Left renal cortex interstitium (tissue), 4 donors: ENCODE measurements at regions not wholly inside any gene's neighbourhood (a gene's known extent, or its start where the extent isn't known, plus 50 kb on each side); places are given as distances from the start of the nearest gene placed in this dataset.
"Not testable (repeated sequence)": the region's sequence is repeated elsewhere in the genome, so short reads cannot be mapped to it uniquely, and the experiment has no call there.

ENCODE experiments used
- DNase-seq, 4 donors: peaks; one replicate each; pipeline ENCODE4 v3.0.0-alpha.2; 2013; ENCODE audit warnings: low read depth in 4 of 4, low spot score in 2 of 4, missing footprints in 1 of 4

DNA sequence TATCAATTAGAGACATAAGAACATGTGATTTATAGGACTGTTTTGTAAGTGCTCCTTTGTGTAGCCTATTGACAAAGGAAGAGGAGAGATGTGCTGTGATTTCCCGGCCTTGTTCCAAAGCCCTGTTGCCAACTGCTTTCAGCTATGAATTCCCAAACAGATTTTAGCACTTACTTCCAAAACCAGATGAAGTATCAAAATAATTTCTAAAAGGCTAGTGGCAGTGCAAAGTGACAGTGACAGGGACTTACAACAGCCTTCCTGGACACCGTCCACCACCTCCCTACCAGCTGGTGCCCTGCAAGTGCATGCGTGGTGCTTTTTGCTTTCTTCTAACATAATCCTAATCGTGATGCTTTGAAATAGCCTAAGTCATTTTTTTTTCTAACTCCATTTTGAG, 254.1 kb upstream of the ACTBL2 start:
- DNase-seq, result no peak

DNA sequence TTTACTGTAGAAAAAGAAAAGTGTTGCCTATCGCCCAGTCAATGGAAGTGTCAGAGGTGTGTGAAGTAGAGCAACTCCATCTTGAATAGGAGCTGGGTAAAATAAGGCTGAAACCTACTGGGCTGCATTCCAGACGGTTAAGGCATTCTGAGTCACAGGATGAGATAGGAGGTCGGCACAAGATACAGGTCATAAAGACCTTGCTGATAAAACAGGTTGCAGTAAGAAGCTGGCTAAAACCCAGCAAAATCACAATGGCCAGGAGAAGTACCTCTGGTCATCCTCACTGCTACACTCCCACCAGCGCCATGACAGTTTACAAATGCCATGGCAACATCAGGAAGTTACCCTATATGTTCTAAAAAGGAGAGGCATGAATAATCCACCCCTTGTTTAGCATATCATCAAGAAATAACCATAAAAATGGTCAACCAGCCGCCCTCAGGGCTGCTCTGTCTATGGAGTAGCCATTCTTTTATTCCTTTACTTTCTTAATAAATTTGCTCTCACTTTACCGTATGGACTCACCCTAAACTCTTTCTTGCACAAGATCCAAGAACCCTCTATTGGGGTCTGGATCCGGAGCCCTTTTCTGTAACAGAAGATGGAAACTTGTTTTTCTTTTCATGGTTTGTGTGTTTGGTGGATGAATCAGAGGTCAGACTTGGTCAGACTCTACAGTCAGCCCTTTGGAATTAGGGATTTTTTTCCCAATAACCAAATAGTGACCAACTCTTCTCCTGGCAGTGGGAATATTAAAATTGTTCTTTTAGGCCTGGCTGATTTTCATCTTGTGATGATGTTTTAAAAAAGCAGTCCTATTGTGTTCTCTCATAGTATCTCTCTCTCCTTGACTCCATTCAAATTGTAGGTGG, 252.9 kb upstream of the ACTBL2 start:
- not testable (repeated sequence) for DNase-seq

DNA sequence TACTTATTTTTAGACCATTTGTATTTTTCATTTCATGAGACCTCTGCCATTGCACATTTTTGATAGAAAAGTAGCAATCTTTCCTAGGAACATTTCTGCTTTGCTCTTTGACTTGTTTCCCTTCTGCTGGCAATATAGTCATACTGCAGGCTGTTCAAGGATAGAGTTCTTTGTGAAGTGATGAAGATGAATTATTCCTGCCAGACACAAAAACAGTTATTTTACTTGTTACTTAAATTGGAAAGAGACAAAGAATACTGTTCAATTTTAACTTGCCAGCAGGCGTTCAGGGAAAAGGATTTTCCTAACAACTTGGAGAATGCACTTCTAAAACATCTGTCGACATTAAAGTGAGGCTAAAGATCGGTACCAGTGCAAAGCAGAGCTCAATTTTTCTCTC, 251.7 kb upstream of the ACTBL2 start:
- DNase-seq, result no peak

DNA sequence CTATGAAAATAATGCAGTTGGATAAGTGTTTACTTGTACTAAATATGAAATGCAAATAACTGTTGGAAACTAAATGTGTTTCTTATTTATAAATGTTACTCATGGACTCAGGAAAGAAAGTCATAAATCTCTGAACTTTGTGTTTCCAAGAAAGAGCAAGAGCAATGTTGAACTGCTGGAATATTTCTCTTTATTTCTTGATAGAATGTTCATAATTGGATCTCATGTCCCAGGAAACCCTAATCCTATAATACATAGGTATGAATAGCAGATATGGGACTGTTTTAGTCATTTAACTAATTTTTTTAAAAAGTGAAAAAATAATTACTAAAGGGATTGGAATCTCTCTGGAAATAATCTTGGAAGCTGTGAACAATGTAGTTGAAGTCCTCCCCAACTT, 245.0 kb upstream of the ACTBL2 start:
- DNase-seq, result no peak

DNA sequence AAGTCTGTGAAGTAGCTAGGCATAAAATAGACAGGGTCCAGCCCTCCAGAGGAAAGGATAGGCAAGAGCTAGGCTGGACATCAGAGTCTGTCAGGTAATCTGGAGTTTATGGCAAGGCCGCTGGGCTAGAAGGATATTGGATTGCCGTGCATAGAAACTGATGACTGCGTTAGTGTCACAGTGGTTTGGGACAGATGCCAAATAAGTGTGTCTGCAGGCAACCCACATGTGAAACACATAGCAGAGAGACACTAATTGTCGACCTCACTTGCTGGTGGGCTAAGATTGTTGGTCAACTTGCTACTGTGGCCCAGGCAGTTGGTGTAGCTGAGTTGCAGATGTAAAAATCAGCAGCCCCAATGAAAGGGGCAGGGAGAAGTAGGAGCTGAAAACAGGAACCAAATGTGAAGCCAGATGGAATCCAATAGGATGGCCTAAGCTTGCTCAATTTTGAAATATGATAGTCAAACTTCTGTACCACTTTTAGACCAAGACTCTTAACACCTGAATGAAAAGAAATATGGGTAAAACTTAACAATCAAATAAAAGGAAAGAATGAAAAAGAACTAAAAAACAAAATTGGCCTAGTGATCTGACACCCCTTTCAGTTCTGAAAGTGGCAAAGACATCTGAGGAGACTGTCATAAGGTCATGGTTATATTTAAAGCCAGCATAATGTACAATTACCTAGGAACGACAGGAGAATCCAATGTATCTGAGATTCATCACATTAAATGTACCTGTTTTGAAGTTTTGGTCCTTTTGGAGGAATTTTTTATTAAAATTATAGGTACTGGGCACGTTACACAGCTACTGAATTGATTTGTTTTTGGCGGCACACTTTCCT, 243.3 kb upstream of the ACTBL2 start:
- DNase-seq, result no peak

DNA sequence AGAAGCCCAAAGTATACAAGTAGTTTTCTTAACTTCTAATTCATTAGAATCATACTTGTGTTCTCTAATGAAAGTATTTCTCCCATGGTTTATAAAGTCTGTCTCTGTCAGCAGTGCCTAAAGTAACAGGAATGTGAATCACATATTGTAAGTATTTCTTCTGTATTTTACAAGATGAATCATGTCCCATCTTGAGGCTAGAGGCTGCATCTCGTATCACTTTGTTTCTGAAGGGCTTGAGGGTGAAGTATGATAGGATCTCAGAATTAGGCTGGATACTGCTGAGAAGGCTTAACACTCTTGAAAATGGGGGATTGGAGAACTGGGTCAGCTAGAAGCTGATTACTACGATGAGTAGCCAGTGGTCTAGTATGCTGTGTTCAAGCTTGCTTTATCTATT, 242.2 kb upstream of the ACTBL2 start:
- no peak for DNase-seq

DNA sequence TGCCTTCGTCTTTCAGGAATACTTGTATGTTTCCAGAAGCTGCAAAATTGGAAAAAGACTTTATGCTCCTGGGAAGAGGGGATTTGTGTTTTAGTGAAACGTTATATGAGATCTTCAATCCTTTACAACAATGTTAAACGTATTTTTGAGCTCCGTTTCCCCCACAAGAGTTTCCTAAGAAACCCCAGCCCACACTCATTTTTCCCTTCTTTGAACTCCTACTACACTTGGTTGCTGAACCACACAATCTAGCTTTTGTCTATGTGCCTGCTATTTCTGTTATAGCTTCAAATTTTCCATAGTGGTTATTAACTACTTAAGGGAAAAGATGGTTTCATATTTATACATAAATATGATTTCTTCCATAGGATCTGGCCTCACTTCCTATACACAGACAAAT, 238.6 kb upstream of the ACTBL2 start:
- no peak for DNase-seq

DNA sequence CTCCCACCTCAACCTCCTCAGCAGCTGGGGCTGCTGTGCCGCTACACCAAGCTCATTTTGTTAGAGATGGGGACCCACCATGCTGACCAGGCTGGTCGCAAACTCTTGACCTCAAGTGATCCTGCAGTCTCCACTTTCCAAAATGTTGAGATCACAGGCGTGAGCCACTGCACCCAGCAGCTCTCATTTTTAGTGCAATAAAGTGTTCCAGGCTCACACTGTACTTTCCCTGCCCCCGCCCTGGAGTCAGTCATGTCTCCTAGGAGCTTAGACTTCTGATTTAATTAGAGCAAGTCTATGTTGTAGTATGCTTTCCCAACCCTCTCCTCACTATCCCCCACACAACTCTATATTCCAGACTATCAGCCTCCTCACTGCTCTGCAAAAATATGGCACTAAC, 238.0 kb upstream of the ACTBL2 start:
- DNase-seq, result no peak

DNA sequence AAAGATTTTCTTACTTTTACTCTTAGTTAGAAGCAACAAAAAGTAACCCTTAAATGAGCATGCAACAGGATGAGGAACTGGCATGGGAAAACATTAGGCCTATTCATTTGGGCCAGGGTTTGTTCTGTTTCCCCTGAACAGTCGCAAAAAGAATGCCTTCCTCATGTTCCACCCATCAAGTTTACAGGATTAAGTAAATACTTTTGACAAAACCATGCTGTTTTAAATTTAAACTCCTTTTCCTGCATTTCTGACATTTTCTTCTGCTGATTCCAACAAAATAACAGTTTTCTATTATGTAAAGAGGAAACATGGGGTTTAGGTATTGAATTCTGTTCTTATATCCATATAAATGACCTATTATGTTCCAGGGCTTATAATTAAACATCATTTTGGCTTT, 236.6 kb upstream of the ACTBL2 start:
- DNase-seq, result no peak

DNA sequence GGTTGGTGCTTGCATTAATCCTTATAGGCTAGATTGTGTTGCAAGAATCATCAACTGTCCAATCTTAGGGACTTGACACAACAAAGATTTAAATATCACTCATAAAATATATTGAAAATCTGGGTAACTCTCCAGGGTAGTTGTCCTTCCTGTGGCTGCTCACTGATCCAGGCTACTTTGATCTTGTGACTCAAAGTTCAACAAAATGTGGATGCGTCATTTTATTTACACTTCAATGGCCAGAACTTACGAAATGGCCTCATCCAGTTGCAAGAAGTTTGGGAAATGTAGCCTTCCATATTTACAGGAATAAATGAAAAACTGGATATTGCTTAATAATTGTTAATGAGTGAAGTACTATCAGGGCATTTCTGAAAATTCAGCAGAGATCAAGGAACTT, 235.5 kb upstream of the ACTBL2 start:
- no peak for DNase-seq

DNA sequence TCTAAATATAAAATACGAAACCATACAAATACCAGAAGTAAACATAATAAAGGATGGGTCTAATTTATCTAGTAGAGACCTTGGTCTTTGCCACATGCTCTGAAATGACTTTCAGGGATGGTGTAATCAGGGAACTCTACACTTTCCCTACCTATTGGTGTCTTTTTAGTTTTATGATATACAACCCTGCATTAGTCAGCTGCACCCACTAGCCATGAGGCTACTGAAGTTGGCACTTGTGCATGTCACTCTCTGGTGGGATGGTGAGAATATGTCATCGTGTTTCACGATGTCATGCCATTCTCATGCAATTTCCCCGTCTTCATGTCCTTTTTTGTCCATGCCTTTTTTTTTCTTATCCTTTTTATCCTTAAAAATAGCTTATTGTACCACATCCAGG, 234.9 kb upstream of the ACTBL2 start:
- DNase-seq, result no peak

DNA sequence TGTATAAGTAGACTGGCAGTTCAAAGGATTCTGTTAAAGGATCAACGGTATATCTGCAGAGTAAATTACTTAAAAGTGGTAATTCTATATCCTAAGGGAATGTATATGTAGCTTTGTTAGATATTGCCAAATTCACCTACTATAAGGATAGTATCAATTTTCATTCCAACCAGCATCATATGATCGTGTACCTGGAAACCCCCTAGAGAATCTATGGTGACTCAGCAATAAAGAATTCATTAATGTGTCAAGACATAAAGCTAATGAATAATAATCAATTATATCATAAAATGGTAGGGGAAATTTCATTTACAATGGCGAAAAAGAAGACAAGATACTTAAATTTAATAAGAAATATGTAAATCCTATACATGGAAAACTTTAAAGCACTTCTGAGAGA, 234.1 kb upstream of the ACTBL2 start:
- DNase-seq, result no peak

DNA sequence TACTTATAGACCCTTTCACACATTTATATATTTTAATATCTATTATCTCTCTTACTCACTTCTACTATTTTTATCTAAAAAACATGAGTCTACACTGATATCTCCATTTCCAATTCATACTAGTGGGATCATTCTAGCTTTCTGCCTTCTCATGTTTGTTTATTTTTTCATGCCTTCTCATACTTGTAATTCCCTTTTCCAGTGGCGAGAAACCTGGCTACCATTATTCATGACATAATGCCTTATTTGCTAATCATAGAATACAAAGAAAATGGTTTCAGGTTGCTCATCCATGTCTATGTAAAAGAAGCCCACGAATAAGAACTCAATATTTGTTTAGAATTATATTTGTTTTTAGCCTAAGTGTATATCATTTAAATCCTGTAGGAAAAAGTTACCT, 232.7 kb upstream of the ACTBL2 start:
- no peak for DNase-seq

DNA sequence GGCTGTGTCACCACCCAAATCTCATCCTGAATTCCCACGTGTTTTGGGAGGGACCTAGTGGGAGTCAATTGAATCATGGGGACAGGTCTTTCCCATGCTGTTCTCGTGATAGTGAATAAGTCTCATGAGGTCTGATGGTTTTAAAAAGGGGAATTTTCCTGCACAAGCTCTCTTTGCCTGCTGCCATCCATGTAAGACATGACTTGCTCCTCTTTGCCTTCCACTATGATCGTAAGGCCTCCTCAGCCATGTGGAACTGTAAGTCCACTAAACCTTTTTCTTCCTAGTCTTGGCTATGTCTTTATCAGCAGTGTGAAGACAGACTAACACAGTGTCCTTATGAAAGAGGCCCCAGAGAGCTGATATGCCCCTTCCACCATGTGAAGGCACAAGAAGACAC, 230.9 kb upstream of the ACTBL2 start:
- not testable (repeated sequence) for DNase-seq

DNA sequence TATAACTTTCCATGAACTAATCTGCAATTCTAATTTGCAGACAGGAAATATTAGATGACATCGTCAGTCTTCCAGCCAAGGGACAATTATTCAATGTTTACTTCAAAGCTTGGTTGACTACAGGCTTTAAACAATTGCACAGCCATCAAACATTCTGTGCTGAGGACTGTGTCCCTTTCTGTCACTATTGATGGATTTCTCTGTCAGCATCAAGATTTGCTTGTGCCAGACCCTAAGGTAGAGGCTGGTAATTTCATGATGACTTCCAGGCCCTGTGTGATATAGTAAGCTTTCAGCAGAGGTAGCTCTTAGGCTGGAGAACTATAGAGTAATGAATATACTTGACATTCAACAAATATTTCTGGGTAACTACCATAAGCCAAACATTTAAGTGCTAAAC, 229.3 kb upstream of the ACTBL2 start:
- no peak for DNase-seq

DNA sequence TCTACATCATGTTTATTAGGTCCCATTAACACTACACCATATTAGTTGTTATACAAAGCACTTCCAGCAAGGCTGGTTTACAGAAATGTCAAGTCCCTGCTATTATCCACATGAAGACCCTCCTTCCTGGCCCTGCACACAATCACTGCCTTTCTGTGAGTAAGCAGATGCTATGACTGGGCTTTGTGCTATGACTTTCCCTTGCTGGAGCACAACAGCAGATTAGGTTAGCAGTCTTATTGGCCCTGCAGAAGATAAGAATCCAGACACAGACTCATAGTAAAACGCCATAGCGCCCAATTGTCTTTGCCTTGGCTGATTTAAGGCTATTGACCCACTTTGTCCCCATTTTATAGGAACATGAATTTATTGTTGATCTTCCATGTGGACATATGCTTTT, 228.9 kb upstream of the ACTBL2 start:
- DNase-seq, result no peak

DNA sequence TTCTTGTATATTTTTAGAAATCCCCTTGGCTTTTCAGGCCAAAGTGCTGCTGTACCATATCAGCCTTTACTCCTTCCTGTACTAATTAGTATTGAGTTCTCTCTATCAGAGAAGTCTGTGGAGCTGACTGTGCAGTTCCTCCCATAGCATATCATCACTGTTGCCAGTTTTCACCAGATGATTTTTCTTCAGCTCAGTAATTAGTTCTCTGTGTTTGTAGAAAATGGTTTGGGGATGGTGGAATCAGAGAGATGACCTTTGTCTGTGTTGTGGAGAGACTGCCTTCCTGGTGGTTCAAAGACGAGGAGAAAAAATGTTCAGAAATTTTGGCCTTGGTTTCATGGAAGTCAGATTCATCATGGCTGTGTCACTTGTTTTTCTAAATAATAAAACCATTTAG, 227.5 kb upstream of the ACTBL2 start:
- DNase-seq, result no peak

DNA sequence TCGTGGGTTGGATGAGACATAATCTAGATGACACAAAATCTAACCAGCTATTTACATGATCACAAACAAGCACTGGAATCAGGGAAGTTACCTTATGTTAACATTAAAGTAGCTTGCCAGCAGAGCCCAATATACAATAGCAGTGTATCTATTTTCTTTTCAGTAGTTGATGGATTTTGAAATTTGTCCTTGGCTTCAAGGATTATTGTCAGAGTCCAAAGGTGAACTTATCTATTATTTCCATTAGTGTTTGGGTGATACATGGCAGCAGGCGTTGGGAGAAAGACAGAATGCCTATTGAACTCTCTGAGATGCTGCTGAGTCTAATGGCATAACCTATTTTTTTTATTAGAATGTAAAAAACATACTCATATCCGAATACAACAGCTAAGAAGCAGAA, 223.2 kb upstream of the ACTBL2 start:
- no peak for DNase-seq

DNA sequence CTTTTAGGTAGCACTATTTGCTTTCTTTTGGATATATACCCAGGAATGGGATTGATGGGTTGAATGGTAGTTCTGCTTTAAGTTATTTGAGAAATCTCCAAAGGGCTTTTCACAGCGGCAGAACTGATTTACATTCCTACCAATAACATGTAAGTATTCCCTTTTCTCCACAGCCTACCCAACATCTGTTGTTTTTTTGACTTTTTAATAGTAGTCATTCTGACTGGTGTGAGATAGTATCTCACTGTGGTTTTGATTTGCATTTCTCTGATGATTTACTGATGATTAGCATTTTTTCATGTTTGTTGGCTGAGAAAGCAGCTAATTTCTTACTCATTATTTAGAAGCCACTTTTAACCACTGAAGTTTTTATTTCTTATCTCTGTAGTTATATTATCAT, 221.1 kb upstream of the ACTBL2 start:
- no peak for DNase-seq

DNA sequence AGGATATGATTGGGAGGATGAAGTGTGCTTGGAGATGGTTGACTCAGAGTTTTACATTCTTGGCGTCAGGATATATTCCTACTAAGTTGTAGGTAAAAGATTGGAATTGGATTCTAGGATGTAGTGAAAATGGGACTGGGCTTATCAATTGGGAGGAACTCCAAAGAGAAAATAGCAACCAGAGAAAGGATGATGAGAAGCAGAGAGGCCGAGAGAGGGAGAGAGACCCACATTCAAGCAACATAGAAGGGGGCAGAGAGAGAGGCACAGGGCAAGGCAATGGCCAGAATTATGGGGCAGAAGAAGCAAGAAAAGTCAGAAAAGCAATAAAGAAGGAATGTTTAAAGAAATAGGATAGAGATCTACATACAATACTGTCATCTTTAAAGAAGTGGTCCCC, 217.9 kb upstream of the ACTBL2 start:
- no peak for DNase-seq

DNA sequence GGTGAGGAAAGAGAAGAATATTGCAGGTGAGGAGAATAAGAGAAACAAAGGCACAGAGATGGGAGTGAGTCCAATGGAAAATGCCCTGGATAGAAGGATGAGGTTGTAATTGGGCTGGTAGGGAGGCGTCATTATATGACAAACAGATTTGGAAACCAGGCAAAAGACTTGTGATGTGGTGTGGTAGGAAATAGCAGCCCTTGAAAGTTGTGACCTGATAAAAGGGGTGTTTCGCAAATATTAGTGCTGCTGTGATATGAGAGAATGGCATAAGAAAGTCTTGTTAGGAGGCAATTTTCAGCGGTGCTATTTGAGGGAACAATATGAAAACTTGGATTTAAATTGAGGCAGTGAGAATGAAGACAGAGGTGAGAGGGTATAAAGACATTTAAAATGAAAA, 217.5 kb upstream of the ACTBL2 start:
- DNase-seq, result no peak

DNA sequence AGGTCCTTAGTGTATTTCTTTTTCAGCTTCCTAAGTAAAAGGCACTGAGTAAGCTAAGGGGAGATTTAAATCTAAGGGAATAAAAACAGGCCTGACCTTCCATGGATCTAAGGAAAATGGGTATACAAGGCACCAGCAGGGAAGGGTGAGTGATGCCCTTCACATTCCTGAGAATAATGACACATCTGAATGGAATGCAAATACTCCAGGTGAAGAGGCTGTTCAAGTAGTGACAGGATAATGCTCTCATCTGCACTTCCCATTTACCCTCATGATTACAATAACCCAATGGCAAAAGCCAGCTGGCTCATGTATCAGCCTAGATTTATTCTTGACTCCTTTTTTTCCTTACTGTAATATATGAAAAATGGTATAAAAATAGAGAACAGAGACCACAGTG, 216.2 kb upstream of the ACTBL2 start:
- no peak for DNase-seq
